HL-60 (cell line): ENCODE measurements at regions not wholly inside any gene's neighbourhood (a gene's known extent, or its start where the extent isn't known, plus 50 kb on each side); places are given as distances from the start of the nearest gene placed in this dataset.

Experiments
- DNase-seq, 2 experiments: peaks; one replicate each; pipeline ENCODE4 v3.0.0-alpha.2; 2010 to 2020; ENCODE audit warnings: low read depth in 1 of 2, low spot score in 1 of 2
- H3K27ac ChIP-seq: fragments of 250-450 bp; sonication (Bioruptor Pico); replicated peaks from 2 replicates; pipeline ENCODE4 v1.5.1; 2020; ENCODE audit warnings: mild to moderate bottlenecking, moderate library complexity
- H3K27me3 ChIP-seq: fragments of 250-450 bp; sonication (Bioruptor Pico); 2 replicates; pipeline ENCODE4 v1.5.1; 2021; ENCODE audit warnings: mild to moderate bottlenecking, moderate library complexity; ENCODE audit not compliant: insufficient read depth, poor library complexity, severe bottlenecking
- H3K4me3 ChIP-seq: replicated peaks from 2 replicates; pipeline ENCODE4 v1.5.1; 2011; ENCODE audit warnings: mild to moderate bottlenecking, control low read depth, low read length; ENCODE audit not compliant: insufficient read depth
- GABPA ChIP-seq: IDR thresholded peaks from 2 replicates; pipeline ENCODE4 v1.6.1; 2012; ENCODE audit warnings: low read depth
- POLR2AphosphoS5 ChIP-seq: IDR thresholded peaks from 2 replicates; pipeline ENCODE4 v1.6.1; 2012; ENCODE audit warnings: low read depth
- SPI1 ChIP-seq: IDR thresholded peaks from 2 replicates; pipeline ENCODE4 v1.6.1; 2012; ENCODE audit warnings: low read depth, mild to moderate bottlenecking, borderline replicate concordance
- TF ChIP-seq, protein P1 (sequence below): IDR thresholded peaks from 2 replicates; pipeline ENCODE4 v1.6.1; 2012; ENCODE audit warnings: low read depth; ENCODE audit not compliant: insufficient replicate concordance
- TF ChIP-seq, protein P2 (sequence below): IDR thresholded peaks from one replicate; pipeline ENCODE4 v1.5.1; 2011; ENCODE audit warnings: low read length, control low read depth, inconsistent platforms; ENCODE audit not compliant: insufficient read depth

DNA sequence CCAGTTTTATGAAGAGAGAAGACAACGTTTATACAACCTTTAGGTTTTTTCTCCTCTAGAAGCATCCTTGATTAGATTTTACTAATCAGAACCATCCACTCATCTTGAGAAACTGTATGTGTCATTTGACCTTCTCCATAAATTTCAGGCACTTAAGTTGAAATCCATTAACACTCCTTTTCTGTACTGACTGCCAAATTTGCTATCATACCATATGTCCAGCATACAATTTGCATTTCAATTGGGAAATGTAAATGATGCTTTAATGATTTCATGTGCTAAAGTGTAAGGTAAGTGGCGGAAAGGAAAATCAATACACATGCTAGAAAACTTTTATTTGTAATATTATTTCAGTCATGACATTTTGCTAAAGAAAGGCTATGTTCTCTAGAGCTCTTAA lies 731.6 kb downstream of the GBE1 start:
- DNase-seq: no peak
- Histone ChIP-seq H3K4me3 (no peak overlapping the region), H3K27me3 (no peaks in the 10 kb centered on the region), H3K27ac (no peak overlapping the region)
- no peak for TF ChIP-seq SPI1
- TF ChIP-seq, protein P1, sequence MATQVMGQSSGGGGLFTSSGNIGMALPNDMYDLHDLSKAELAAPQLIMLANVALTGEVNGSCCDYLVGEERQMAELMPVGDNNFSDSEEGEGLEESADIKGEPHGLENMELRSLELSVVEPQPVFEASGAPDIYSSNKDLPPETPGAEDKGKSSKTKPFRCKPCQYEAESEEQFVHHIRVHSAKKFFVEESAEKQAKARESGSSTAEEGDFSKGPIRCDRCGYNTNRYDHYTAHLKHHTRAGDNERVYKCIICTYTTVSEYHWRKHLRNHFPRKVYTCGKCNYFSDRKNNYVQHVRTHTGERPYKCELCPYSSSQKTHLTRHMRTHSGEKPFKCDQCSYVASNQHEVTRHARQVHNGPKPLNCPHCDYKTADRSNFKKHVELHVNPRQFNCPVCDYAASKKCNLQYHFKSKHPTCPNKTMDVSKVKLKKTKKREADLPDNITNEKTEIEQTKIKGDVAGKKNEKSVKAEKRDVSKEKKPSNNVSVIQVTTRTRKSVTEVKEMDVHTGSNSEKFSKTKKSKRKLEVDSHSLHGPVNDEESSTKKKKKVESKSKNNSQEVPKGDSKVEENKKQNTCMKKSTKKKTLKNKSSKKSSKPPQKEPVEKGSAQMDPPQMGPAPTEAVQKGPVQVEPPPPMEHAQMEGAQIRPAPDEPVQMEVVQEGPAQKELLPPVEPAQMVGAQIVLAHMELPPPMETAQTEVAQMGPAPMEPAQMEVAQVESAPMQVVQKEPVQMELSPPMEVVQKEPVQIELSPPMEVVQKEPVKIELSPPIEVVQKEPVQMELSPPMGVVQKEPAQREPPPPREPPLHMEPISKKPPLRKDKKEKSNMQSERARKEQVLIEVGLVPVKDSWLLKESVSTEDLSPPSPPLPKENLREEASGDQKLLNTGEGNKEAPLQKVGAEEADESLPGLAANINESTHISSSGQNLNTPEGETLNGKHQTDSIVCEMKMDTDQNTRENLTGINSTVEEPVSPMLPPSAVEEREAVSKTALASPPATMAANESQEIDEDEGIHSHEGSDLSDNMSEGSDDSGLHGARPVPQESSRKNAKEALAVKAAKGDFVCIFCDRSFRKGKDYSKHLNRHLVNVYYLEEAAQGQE: no peak
- TF ChIP-seq GABPA: no peak
- no peak for TF ChIP-seq POLR2AphosphoS5
- TF ChIP-seq, protein P2, sequence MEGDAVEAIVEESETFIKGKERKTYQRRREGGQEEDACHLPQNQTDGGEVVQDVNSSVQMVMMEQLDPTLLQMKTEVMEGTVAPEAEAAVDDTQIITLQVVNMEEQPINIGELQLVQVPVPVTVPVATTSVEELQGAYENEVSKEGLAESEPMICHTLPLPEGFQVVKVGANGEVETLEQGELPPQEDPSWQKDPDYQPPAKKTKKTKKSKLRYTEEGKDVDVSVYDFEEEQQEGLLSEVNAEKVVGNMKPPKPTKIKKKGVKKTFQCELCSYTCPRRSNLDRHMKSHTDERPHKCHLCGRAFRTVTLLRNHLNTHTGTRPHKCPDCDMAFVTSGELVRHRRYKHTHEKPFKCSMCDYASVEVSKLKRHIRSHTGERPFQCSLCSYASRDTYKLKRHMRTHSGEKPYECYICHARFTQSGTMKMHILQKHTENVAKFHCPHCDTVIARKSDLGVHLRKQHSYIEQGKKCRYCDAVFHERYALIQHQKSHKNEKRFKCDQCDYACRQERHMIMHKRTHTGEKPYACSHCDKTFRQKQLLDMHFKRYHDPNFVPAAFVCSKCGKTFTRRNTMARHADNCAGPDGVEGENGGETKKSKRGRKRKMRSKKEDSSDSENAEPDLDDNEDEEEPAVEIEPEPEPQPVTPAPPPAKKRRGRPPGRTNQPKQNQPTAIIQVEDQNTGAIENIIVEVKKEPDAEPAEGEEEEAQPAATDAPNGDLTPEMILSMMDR: no peak

DNA sequence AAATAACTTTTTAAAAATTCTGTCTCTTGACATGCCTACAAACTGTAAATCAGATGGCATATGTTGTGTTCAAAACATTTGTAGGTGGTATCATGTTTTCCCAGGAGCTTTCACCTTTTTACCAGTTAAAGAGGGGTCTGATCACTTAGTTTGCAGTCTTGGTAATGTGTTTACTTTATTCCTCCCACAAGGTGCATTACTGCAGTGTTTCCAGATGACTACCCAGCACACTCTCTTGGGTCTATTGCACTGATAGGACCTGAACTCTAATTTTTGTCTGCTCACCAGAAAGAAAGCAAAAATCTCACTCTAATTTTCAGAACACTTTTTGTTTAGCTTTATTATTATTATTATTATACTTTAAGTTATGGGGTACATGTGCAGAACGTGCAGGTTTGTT lies 734.1 kb downstream of the GBE1 start:
- Histone ChIP-seq H3K27me3 (no peaks in the 10 kb centered on the region), H3K4me3 (no peak overlapping the region), H3K27ac (no peak overlapping the region)
- TF ChIP-seq GABPA: no peak
- TF ChIP-seq, protein P1: no peak
- TF ChIP-seq, protein P2: no peak
- TF ChIP-seq POLR2AphosphoS5: no peak
- no peak for TF ChIP-seq SPI1
- no peak for DNase-seq

DNA sequence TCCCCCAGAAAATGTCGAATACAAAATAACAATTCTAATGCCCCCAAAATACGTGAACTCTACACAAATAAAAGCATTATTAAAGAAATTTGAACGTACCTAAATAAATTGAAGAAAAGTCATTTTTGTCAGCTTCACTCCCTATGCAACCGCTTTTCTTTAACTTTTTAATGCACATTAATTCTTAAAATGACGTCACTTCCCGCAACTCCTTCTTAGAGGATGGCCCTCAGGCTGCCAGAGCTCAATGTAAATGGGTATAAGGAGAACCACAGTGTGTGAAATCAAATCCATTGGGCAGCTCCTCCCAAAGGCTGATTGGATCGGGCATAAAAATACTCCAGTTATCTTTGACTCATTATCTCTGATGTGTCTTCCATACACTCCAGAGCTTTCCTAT lies 736.9 kb downstream of the GBE1 start:
- no peak for DNase-seq
- TF ChIP-seq SPI1 (no peak), GABPA (no peak), POLR2AphosphoS5 (no peak)
- TF ChIP-seq, protein P2: no peak
- TF ChIP-seq, protein P1: no peak
- no peak overlapping the region for H3K4me3 ChIP-seq

More for the DNA sequence above, 736.9 kb downstream of the GBE1 start:
- H3K27me3 ChIP-seq: no peaks in the 10 kb centered on the region
- H3K27ac ChIP-seq: no peak overlapping the region
